NB4 (cell line): ENCODE measurements at regions not wholly inside any gene's neighbourhood (a gene's known extent, or its start where the extent isn't known, plus 50 kb on each side); places are given as distances from the start of the nearest gene placed in this dataset.

ENCODE experiments used
- DNase-seq: peaks from one replicate; pipeline ENCODE4 v3.0.0; 2010; ENCODE audit warnings: low read depth
- H3K4me3 ChIP-seq: one replicate; pipeline ENCODE4 v1.5.1; 2011; ENCODE audit warnings: mild to moderate bottlenecking, low read depth, low read length, moderate library complexity
- MYC ChIP-seq: IDR thresholded peaks from 2 replicates; pipeline ENCODE4 v1.6.1; 2011; ENCODE audit warnings: low read depth, low read length
- POLR2A ChIP-seq: IDR thresholded peaks from 2 replicates; pipeline ENCODE4 v1.6.1; 2011; ENCODE audit warnings: mild to moderate bottlenecking; ENCODE audit not compliant: insufficient read length; ENCODE audit errors: extremely low read depth
- TF ChIP-seq, protein P1 (sequence below): IDR thresholded peaks from 2 replicates; pipeline ENCODE4 v1.6.1; 2011; ENCODE audit warnings: low read depth, low read length
- TF ChIP-seq, protein P2 (sequence below): IDR thresholded peaks from one replicate; pipeline ENCODE4 v1.5.1; 2012; ENCODE audit warnings: low read depth, low read length

DNA sequence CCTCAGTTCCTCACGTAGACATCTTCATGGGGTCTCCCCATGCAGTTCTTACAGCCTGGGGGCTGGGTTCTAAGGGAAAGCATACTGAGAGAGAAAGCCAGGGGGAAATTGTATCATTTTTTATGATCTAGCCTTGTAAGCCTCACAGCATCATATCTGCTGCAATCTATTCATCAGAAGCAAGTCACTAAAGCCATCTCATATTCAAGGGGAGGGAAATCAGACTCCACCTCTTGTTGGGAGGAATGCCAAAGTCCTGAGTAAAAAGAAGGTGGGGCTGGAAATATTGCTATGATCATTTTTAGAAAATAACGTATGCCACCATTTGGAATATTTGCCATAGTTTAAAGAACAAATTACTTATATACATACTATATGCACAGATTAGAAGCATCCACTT, 304.6 kb downstream of the TXNL1 start:
- TF ChIP-seq, protein P1, sequence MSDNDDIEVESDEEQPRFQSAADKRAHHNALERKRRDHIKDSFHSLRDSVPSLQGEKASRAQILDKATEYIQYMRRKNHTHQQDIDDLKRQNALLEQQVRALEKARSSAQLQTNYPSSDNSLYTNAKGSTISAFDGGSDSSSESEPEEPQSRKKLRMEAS: no peak
- TF ChIP-seq MYC (no peak), POLR2A (no peak)
- TF ChIP-seq, protein P2, sequence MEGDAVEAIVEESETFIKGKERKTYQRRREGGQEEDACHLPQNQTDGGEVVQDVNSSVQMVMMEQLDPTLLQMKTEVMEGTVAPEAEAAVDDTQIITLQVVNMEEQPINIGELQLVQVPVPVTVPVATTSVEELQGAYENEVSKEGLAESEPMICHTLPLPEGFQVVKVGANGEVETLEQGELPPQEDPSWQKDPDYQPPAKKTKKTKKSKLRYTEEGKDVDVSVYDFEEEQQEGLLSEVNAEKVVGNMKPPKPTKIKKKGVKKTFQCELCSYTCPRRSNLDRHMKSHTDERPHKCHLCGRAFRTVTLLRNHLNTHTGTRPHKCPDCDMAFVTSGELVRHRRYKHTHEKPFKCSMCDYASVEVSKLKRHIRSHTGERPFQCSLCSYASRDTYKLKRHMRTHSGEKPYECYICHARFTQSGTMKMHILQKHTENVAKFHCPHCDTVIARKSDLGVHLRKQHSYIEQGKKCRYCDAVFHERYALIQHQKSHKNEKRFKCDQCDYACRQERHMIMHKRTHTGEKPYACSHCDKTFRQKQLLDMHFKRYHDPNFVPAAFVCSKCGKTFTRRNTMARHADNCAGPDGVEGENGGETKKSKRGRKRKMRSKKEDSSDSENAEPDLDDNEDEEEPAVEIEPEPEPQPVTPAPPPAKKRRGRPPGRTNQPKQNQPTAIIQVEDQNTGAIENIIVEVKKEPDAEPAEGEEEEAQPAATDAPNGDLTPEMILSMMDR: no peak
- no peak for DNase-seq

DNA sequence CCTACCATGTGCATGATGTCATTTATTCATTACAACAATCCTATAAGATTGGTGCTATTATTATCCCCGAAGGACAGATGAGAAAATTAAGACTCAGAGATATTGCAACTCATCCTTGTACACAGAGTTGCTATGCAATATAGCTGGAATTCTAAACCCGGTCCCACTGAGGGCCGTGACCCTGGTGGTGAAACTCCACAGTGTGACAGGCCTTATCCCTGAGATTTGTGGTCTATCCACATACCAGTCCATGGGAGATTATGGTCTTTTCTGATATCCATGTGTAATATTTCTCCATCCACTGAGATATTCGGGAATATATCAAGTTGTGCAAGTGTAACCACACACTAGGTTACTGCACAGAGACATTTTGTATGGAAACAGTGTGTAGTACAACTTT, 305.2 kb downstream of the TXNL1 start:
- DNase-seq: no peak
- TF ChIP-seq, protein P1: no peak
- TF ChIP-seq, protein P2: no peak
- TF ChIP-seq MYC: no peak
- no peak for TF ChIP-seq POLR2A
- no peak overlapping the region for H3K4me3 ChIP-seq

More for the DNA sequence above, 304.6 kb downstream of the TXNL1 start:
- no peak overlapping the region for H3K4me3 ChIP-seq

DNA sequence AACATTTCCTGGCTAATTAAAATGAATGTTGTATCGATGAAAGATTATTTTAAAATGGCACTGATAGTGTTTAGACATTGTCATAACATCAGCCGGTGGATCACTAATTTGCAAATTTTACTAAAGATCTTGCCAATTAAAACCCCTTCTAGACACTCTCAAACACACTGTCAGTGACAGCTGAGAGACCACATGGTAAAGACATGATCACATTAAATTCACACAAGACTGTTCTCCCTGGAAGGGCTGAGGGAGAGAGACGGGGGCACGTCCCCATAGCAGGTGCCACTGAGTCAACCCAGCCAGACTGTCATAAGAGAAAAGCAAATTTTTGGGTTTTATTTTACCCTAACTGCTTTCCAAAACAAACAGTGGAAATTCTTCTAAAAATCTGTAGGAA, 306.0 kb downstream of the TXNL1 start:
- no peak for DNase-seq
- no peak for TF ChIP-seq POLR2A
- TF ChIP-seq, protein P2: no peak
- TF ChIP-seq, protein P1: no peak
- TF ChIP-seq MYC: no peak
- no peak overlapping the region for H3K4me3 ChIP-seq

DNA sequence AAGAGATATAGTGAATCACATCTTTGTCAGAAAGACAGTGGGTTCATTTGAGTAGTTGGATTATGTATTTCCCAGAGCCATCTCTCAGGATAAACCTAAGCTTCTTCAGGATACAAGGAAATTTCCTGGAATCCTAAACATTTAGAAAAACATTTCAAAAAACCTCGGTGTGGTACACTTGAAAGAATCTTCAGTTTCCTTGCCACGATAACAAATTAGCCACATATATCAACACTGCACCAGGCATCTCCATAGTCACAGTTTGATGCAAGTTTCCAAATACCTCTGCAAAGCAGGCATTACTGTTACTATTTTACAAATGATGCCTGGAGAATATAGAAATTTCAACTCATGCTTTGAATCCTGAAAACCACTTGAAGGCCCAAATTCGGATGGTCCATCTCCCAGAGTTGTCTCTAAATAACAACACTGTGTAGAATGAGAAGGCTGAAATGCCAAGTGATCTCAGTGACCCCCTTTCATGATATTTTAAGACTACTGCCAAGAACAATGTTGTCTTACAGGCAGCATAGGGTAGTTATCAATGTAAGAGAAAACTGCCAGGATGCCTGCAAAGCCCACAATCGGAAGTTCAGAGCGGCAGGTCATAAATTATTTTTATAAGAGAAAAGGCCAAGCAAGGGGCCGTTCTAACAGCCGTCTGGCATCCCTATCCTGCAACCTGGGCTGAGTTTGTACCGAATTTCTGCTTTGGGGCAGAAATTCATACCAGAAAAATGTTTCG, 307.9 kb downstream of the TXNL1 start:
- no peak overlapping the region for H3K4me3 ChIP-seq
- no peak for DNase-seq
- TF ChIP-seq, protein P1: no peak
- no peak for TF ChIP-seq POLR2A

DNA sequence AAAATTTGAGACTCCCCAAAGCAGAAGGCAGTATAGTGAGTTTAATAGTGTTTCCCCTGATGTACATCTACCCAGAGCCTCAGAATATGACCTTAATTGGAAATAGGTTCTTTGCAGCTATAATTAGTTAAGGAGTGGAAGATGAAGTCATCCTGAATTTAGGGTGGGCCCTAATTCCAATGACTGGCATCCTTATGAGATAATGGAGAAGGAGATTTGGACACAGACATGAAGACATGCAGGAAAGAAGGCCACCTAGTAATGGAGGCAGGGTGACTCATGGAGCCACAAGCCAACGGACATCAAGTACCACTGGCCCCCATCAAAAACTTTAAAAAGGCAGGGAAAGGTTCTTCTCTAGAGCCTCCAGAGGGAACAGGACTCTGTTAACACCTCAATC, 308.9 kb downstream of the TXNL1 start:
- TF ChIP-seq MYC (no peak), POLR2A (no peak)
- TF ChIP-seq, protein P2: no peak
- TF ChIP-seq, protein P1: no peak
- H3K4me3 ChIP-seq: no peak overlapping the region
- no peak for DNase-seq

DNA sequence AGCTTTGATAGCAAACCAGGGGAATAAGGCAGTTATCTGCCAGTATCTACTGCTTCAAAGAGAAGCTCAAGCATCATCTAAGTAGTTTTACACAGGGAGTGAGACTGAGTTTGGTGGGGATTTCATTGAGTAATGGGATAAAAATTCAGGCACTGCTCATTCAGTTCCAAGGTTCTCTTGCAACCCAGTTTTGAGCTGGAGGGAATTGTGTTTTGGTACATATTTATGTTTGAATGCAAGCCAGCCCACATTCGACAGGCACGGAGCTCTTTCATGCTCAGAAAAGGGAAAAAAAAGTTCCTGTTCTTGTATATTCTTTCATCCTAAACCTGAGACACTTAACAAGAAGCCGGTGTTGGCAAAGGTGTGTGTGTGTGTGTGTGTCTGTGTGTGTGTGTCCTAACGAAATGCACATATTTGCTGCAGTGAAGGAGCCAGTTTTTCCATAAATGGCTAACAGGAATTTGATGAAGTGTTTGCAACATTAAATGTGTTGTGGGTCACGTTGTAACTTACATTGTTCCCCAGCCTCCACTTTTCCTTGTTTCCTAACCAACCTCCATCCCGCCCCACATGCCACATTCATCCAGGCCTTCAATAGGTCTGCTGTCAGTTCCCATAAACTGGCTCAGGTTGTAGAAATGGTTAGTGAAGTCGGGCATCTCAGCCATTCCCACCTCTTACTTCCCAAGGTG, 311.1 kb downstream of the TXNL1 start:
- H3K4me3 ChIP-seq: no peak overlapping the region
- no peak for DNase-seq
- TF ChIP-seq MYC (no peak), POLR2A (no peak)
- TF ChIP-seq, protein P2: no peak
- TF ChIP-seq, protein P1: no peak
